HCT116 (cell line): ENCODE measurements at regions not wholly inside any gene's neighbourhood (a gene's known extent, or its start where the extent isn't known, plus 50 kb on each side); places are given as distances from the start of the nearest gene placed in this dataset.

Experiments
- EZH2 ChIP-seq: fragments of 200-600 bp; sonication (generic); IDR thresholded peaks from 2 replicates; pipeline ENCODE4 v1.6.1; 2017; ENCODE audit warnings: antibody characterized with exemption, mixed run types
- POLR2A ChIP-seq: IDR thresholded peaks from 2 replicates; pipeline ENCODE4 v1.7.0; 2011; ENCODE audit warnings: borderline replicate concordance; ENCODE audit not compliant: insufficient read depth, insufficient read length; ENCODE audit errors: extremely low read depth
- SP1 ChIP-seq: IDR thresholded peaks from 2 replicates; pipeline ENCODE4 v1.6.1; 2012; ENCODE audit warnings: low read depth
- TCF7L2 ChIP-seq: IDR thresholded peaks from 2 replicates; pipeline ENCODE4 v1.7.0; 2011; ENCODE audit warnings: borderline replicate concordance, inconsistent platforms; ENCODE audit not compliant: insufficient read depth, insufficient read length; ENCODE audit errors: extremely low read depth
- TF ChIP-seq, protein P1 (sequence below), 3 experiments: fragments of 200-600 bp in 1 of 3; sonication (generic) in 1 of 3; IDR thresholded peaks in 2 of 3; conservative IDR thresholded peaks in 1 of 3; 2 replicates each; pipeline ENCODE4 v1.5.1; 2012 to 2017; ENCODE audit warnings: low read depth in 2 of 3, low read length in 2 of 3, antibody characterized with exemption in 1 of 3, borderline replicate concordance in 1 of 3, control low read depth in 1 of 3, mild to moderate bottlenecking in 1 of 3, mixed read lengths in 1 of 3, mixed run types in 1 of 3, moderate library complexity in 1 of 3; ENCODE audit not compliant: insufficient read depth in 1 of 3
- TF ChIP-seq, protein P2 (sequence below): IDR thresholded peaks from 2 replicates; pipeline ENCODE4 v1.6.1; 2012; ENCODE audit warnings: low read depth

DNA sequence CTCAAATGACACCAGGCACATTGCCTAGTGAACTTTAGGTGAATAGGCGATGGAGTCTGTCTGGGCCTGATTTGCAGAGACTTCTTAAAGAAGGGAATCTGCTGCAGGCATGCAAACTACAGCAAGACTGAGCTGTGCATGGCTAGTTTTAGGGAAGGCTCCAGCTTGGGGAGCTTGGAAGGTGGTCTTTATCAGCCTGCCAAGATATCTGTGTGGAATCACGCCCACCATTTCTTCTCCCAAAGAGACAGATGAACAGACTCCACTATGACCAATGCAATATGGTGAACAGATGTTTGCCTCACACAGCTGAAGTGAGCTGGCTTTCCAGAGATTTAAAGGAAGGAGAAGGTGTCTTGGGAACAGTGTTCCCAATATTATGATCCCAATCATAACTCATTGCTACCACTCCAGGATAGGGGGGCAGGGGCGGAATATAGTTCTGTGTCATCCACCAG, 129.0 kb upstream of the HMHB1 start:
- no peak for TF ChIP-seq EZH2
- TF ChIP-seq, protein P1, sequence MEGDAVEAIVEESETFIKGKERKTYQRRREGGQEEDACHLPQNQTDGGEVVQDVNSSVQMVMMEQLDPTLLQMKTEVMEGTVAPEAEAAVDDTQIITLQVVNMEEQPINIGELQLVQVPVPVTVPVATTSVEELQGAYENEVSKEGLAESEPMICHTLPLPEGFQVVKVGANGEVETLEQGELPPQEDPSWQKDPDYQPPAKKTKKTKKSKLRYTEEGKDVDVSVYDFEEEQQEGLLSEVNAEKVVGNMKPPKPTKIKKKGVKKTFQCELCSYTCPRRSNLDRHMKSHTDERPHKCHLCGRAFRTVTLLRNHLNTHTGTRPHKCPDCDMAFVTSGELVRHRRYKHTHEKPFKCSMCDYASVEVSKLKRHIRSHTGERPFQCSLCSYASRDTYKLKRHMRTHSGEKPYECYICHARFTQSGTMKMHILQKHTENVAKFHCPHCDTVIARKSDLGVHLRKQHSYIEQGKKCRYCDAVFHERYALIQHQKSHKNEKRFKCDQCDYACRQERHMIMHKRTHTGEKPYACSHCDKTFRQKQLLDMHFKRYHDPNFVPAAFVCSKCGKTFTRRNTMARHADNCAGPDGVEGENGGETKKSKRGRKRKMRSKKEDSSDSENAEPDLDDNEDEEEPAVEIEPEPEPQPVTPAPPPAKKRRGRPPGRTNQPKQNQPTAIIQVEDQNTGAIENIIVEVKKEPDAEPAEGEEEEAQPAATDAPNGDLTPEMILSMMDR (IDR thresholded peaks at IDR 0.05 in 2 of 3, conservative IDR thresholded peaks at IDR 0.05 in 1 of 3; ENCODE audit: borderline replicate concordance in 1 of 3, insufficient read depth in 1 of 3, low read depth in 2 of 3, low read length in 2 of 3) = no peak
- no peak for TF ChIP-seq POLR2A
- no peak for TF ChIP-seq TCF7L2
- TF ChIP-seq SP1 = no peak
- TF ChIP-seq, protein P2, sequence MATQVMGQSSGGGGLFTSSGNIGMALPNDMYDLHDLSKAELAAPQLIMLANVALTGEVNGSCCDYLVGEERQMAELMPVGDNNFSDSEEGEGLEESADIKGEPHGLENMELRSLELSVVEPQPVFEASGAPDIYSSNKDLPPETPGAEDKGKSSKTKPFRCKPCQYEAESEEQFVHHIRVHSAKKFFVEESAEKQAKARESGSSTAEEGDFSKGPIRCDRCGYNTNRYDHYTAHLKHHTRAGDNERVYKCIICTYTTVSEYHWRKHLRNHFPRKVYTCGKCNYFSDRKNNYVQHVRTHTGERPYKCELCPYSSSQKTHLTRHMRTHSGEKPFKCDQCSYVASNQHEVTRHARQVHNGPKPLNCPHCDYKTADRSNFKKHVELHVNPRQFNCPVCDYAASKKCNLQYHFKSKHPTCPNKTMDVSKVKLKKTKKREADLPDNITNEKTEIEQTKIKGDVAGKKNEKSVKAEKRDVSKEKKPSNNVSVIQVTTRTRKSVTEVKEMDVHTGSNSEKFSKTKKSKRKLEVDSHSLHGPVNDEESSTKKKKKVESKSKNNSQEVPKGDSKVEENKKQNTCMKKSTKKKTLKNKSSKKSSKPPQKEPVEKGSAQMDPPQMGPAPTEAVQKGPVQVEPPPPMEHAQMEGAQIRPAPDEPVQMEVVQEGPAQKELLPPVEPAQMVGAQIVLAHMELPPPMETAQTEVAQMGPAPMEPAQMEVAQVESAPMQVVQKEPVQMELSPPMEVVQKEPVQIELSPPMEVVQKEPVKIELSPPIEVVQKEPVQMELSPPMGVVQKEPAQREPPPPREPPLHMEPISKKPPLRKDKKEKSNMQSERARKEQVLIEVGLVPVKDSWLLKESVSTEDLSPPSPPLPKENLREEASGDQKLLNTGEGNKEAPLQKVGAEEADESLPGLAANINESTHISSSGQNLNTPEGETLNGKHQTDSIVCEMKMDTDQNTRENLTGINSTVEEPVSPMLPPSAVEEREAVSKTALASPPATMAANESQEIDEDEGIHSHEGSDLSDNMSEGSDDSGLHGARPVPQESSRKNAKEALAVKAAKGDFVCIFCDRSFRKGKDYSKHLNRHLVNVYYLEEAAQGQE = no peak
